ENCODE measurements at regions not wholly inside any gene's neighbourhood (a gene's known extent, or its start where the extent isn't known, plus 50 kb on each side); places are given as distances from the start of the nearest gene placed in this dataset.

- TF ChIP-seq CTCF (IDR thresholded peaks at IDR 0.05): no peak
- TF ChIP-seq POLR2A (IDR thresholded peaks at IDR 0.05): no peak
Measured at GRCh38 chr1:47690341-47691250, 252.8 kb downstream of the FOXD2 start.
